Liver (tissue), 3 donors: ENCODE measurements at regions not wholly inside any gene's neighbourhood (a gene's known extent, or its start where the extent isn't known, plus 50 kb on each side); places are given as distances from the start of the nearest gene placed in this dataset.

ENCODE experiments used
- FOXA1 ChIP-seq: IDR thresholded peaks from 2 replicates; pipeline ENCODE4 v1.6.1; 2016; ENCODE audit warnings: antibody characterized with exemption
- HNF4G ChIP-seq: IDR thresholded peaks from 2 replicates; pipeline ENCODE4 v1.6.1; 2016; ENCODE audit warnings: antibody characterized with exemption
- JUND ChIP-seq, 2 donors: IDR thresholded peaks; 2 replicates each; pipeline ENCODE4 v1.6.1; 2016; ENCODE audit warnings: antibody characterized with exemption in 2 of 2
- NR2F2 ChIP-seq: IDR thresholded peaks from 2 replicates; pipeline ENCODE4 v1.6.1; 2016; ENCODE audit warnings: antibody characterized with exemption
- RAD21 ChIP-seq, 2 donors: IDR thresholded peaks; 2 replicates each; pipeline ENCODE4 v1.6.1; 2016; ENCODE audit warnings: antibody characterized with exemption in 2 of 2, mild to moderate bottlenecking in 2 of 2
- SP1 ChIP-seq: IDR thresholded peaks from 2 replicates; pipeline ENCODE4 v1.6.1; 2018; ENCODE audit warnings: antibody characterized with exemption, mild to moderate bottlenecking
- TAF1 ChIP-seq: conservative IDR thresholded peaks from 2 replicates; pipeline ENCODE4 v1.6.1; 2016; ENCODE audit warnings: antibody characterized with exemption, mild to moderate bottlenecking
- TF ChIP-seq, protein P1 (sequence below): fragments of 150-350 bp; IDR thresholded peaks from 2 replicates; pipeline ENCODE4 v1.5.1; 2017; ENCODE audit warnings: improper control_type of control experiment, low read depth, low read length; ENCODE audit not compliant: missing input control
- TF ChIP-seq, protein P2 (sequence below): IDR thresholded peaks from 2 replicates; pipeline ENCODE4 v1.6.1; 2016; ENCODE audit warnings: antibody characterized with exemption
- TF ChIP-seq, protein P3 (sequence below): IDR thresholded peaks from 2 replicates; pipeline ENCODE4 v1.6.1; 2016; ENCODE audit warnings: antibody characterized with exemption
- TF ChIP-seq, protein P4 (sequence below): IDR thresholded peaks from 2 replicates; pipeline ENCODE4 v1.6.1; 2016; ENCODE audit warnings: antibody characterized with exemption
- donor health status: healthy.
- donor health status: healthy.

DNA sequence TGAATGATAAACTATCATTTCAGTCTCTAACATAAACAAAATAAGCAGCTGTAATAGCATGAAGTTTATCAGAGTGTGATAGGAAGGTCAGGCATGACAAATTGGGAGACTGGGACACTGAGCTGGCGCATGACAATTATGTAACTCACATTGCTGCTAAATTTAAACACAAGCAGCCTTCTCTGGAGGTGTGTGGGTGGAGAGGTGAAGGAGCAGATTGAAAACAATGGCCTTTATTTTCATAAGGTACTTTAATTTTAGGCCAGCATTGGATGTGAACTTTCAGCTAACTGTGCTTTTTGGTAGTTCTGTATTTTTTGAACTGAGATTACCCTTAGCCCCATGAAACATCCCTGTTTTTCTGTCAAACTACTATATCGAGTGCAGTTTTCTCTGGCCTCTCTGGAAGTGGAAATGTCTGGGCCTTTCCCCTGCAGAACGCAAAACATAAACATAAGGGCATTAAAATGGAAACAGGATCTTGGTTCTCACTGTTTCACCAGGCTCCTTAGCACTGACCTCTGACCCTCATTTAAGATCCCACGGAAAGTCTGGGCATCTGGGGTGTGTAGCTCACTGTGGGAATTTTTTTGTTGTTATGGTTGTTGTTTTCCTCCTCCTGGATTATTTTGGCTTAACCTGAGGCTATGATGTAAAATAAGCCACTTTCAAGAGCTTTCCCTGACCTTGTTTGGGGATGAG, 160.1 kb upstream of the DPH6 start:
- peak; percentile 7 for TF ChIP-seq SP1
- no peak for TF ChIP-seq FOXA1
- TF ChIP-seq, protein P1, sequence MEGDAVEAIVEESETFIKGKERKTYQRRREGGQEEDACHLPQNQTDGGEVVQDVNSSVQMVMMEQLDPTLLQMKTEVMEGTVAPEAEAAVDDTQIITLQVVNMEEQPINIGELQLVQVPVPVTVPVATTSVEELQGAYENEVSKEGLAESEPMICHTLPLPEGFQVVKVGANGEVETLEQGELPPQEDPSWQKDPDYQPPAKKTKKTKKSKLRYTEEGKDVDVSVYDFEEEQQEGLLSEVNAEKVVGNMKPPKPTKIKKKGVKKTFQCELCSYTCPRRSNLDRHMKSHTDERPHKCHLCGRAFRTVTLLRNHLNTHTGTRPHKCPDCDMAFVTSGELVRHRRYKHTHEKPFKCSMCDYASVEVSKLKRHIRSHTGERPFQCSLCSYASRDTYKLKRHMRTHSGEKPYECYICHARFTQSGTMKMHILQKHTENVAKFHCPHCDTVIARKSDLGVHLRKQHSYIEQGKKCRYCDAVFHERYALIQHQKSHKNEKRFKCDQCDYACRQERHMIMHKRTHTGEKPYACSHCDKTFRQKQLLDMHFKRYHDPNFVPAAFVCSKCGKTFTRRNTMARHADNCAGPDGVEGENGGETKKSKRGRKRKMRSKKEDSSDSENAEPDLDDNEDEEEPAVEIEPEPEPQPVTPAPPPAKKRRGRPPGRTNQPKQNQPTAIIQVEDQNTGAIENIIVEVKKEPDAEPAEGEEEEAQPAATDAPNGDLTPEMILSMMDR = no peak
- TF ChIP-seq RAD21 (IDR thresholded peaks at IDR 0.05) = no peak
- TF ChIP-seq, protein P2, sequence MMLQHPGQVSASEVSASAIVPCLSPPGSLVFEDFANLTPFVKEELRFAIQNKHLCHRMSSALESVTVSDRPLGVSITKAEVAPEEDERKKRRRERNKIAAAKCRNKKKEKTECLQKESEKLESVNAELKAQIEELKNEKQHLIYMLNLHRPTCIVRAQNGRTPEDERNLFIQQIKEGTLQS = no peak
- TF ChIP-seq JUND (IDR thresholded peaks at IDR 0.05) = no peak
- TF ChIP-seq, protein P3, sequence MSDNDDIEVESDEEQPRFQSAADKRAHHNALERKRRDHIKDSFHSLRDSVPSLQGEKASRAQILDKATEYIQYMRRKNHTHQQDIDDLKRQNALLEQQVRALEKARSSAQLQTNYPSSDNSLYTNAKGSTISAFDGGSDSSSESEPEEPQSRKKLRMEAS = no peak
- TF ChIP-seq HNF4G = no peak
- no peak for TF ChIP-seq TAF1
- TF ChIP-seq, protein P4, sequence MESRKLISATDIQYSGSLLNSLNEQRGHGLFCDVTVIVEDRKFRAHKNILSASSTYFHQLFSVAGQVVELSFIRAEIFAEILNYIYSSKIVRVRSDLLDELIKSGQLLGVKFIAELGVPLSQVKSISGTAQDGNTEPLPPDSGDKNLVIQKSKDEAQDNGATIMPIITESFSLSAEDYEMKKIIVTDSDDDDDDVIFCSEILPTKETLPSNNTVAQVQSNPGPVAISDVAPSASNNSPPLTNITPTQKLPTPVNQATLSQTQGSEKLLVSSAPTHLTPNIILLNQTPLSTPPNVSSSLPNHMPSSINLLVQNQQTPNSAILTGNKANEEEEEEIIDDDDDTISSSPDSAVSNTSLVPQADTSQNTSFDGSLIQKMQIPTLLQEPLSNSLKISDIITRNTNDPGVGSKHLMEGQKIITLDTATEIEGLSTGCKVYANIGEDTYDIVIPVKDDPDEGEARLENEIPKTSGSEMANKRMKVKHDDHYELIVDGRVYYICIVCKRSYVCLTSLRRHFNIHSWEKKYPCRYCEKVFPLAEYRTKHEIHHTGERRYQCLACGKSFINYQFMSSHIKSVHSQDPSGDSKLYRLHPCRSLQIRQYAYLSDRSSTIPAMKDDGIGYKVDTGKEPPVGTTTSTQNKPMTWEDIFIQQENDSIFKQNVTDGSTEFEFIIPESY = no peak
- TF ChIP-seq NR2F2 = peak; percentile 57
